ENCODE measurements at regions not wholly inside any gene's neighbourhood (a gene's known extent, or its start where the extent isn't known, plus 50 kb on each side); places are given as distances from the start of the nearest gene placed in this dataset.

DNA sequence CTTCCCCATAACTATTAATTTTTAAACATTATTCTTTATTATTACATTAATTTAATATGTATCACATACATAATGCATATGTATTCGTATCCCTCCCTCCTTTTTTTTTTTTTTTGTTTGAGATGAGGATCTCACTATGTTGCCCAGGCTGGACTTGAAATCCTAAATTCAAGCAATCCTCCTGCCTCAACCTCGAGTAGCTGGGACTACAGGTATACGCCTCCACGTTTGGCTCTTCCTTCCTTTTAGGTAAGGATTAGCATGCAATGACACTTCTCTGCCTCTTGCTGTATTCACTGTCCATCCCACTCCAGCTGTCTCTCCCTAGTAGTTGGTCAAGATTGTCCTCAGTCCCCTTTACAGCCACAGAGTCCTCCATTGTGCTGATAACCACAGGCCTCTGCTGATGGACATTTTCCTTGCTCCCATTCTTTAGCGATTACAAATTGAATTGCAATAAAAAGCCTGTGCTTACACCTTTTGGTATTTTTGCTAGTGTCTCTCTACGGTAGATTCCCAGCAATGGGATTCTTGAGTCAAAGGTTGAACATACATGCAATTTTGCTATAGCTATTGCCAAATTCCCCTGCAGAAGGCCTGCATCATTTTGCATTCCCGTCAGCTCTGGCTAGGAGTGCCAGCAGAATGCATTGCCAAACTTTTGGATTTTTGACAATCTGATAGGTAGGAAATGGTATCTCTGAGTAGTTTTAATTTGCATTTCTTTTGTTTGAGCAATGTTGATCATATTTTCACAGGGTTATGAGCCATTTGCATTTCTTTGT is 156.6 kb downstream of the SMAD6 start:
- no peaks in the 10 kb centered on the region for H3K27me3 Mint-ChIP-seq (ENCODE audit: low read depth)
- TF ChIP-seq, protein P1, sequence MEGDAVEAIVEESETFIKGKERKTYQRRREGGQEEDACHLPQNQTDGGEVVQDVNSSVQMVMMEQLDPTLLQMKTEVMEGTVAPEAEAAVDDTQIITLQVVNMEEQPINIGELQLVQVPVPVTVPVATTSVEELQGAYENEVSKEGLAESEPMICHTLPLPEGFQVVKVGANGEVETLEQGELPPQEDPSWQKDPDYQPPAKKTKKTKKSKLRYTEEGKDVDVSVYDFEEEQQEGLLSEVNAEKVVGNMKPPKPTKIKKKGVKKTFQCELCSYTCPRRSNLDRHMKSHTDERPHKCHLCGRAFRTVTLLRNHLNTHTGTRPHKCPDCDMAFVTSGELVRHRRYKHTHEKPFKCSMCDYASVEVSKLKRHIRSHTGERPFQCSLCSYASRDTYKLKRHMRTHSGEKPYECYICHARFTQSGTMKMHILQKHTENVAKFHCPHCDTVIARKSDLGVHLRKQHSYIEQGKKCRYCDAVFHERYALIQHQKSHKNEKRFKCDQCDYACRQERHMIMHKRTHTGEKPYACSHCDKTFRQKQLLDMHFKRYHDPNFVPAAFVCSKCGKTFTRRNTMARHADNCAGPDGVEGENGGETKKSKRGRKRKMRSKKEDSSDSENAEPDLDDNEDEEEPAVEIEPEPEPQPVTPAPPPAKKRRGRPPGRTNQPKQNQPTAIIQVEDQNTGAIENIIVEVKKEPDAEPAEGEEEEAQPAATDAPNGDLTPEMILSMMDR (IDR thresholded peaks at IDR 0.05): no peak
- no peak for DNase-seq (ENCODE audit: low spot score)
- no peak overlapping the region for H3K4me3 Mint-ChIP-seq (ENCODE audit: unreplicated experiment)
- H3K9me3 Mint-ChIP-seq (ENCODE audit: low read depth): no peaks in the 10 kb centered on the region
- H3K4me1 Mint-ChIP-seq (ENCODE audit: low read depth): peaks cover 22% of the 10 kb centered on the region
- H3K27ac Mint-ChIP-seq (ENCODE audit: unreplicated experiment): no peak overlapping the region
- H3K36me3 Mint-ChIP-seq (ENCODE audit: low read depth): no peaks in the 10 kb centered on the region

DNA sequence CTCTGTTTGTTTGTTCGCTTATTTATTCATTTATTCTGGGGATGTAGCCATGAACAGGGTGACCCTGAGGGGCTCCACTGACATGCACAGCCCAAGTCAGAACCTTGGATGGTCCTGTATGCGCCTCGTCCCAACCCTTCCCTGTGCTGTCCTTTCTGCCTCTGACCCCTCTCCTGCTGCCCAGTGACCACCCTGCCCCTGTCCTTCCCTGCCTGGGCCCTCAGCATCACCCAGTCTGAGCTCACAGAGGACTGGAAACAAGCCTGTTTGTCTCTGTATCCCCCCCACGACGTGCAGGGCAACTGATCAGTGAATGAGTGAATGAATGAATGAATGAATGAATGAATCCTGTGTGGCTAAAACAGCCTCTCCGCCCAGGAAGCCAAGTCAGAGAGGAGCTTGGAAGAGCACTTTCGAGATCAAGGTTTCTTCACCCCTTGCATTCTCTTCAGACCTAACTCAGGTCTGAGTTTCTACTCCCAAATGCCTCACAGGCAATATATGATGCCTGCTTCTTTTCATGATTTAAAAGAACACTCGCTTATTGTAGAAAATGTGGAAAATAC is 157.7 kb downstream of the SMAD6 start:
- Mint-ChIP-seq H3K4me3 (ENCODE audit: unreplicated experiment) (no peak overlapping the region), H3K27me3 (ENCODE audit: low read depth) (no peaks in the 10 kb centered on the region), H3K4me1 (ENCODE audit: low read depth) (peaks cover 22% of the 10 kb centered on the region), H3K27ac (ENCODE audit: unreplicated experiment) (no peak overlapping the region), H3K9me3 (ENCODE audit: low read depth) (no peaks in the 10 kb centered on the region), H3K36me3 (ENCODE audit: low read depth) (no peaks in the 10 kb centered on the region)
- peak; percentile 64 for DNase-seq (ENCODE audit: low spot score)
- TF ChIP-seq, protein P1 (IDR thresholded peaks at IDR 0.05): no peak

DNA sequence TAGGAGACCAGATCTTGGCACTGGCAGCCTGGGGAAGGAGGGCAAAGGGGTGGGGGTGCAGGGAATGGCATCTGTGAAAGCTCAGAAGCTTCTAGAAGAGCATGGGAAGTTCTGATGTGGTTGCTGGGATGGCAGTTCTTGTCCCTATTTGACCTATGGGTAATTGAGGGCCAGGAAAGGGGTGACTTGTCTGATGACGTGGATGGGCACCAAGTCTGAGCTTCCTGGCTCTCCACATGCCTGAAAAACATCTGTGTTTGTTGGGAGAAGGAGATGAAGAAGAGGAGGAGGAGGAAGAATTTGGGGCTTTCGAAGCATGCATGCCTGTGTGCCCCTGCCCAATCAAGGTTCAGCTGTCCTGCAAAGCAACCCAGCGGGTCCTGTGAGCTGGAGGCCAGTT is 158.8 kb downstream of the SMAD6 start:
- DNase-seq (ENCODE audit: low spot score): no peak
- Mint-ChIP-seq H3K27me3 (ENCODE audit: low read depth) (no peaks in the 10 kb centered on the region), H3K4me1 (ENCODE audit: low read depth) (peaks cover 18% of the 10 kb centered on the region), H3K4me3 (ENCODE audit: unreplicated experiment) (no peak overlapping the region), H3K27ac (ENCODE audit: unreplicated experiment) (no peak overlapping the region), H3K36me3 (ENCODE audit: low read depth) (no peaks in the 10 kb centered on the region), H3K9me3 (ENCODE audit: low read depth) (no peaks in the 10 kb centered on the region)
- TF ChIP-seq, protein P1 (IDR thresholded peaks at IDR 0.05): no peak

DNA sequence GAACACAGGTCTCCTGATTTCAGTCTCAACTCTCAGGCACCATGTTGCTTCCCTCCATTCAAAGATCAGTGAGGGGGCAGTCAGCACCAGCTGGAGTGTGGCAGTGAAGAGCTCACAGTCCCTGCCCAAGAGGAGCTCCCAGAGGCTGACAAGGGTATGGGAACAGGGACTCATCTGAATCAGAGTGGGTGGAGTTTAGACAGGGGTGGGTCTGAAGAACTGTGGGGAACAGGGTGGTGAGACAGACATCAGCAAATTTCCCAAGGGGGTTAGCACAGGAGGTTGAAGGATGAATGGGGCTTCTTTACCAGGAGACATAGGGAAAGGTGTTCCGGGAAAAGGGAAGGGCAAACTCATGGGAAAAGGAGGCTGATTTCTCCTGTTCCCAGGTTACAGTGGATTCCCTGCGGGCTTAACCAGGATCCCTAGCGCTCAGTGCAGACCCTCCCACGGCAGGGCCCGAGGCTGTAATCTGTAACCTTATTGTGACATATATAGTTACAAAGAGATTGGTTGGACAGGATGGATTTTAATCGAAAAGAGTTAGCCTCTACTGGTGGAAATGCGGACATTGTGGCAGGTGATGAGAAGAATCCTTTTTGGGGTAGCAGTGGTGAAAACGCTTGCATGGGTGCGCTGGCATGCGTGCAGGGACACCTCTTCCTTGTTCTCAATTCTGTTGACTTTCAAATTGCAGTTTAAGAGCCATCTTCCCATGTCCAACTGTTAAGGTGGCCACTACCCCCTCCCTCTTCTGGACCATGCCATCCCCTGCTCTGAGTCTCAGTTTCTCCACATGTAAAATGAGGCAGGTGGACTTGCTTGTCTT is 160.3 kb downstream of the SMAD6 start:
- no peaks in the 10 kb centered on the region for H3K9me3 Mint-ChIP-seq (ENCODE audit: low read depth)
- H3K27ac Mint-ChIP-seq (ENCODE audit: unreplicated experiment): no peak overlapping the region
- no peak overlapping the region for H3K4me3 Mint-ChIP-seq (ENCODE audit: unreplicated experiment)
- H3K36me3 Mint-ChIP-seq (ENCODE audit: low read depth): peaks cover 2% of the 10 kb centered on the region
- TF ChIP-seq, protein P1 (IDR thresholded peaks at IDR 0.05): no peak
- peaks cover 16% of the 10 kb centered on the region for H3K4me1 Mint-ChIP-seq (ENCODE audit: low read depth)
- no peaks in the 10 kb centered on the region for H3K27me3 Mint-ChIP-seq (ENCODE audit: low read depth)
- no peak for DNase-seq (ENCODE audit: low spot score)

DNA sequence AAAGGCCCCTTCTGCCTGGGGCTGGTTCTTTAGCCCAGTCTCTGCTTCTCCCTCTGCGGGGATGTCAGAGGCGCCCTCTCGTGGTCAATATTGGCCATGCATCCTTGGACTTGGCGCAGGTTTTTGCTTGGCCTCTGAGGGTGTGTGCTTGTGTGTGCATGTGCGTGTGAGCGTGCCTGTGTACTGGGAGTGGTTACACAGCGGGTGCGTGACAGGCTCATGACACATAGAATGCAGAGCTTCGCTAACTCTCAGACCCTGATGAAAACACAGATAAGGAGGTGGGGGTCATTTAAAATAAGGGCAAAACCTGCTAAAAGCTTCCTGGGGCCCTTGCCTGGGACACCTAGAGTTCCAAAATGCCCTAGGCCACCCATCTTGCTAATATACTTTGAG is 160.9 kb downstream of the SMAD6 start:
- Mint-ChIP-seq H3K9me3 (ENCODE audit: low read depth) (no peaks in the 10 kb centered on the region), H3K4me1 (ENCODE audit: low read depth) (peaks cover 16% of the 10 kb centered on the region)

More for the DNA sequence above, 160.9 kb downstream of the SMAD6 start:
- Mint-ChIP-seq H3K4me3 (ENCODE audit: unreplicated experiment) (no peak overlapping the region), H3K27ac (ENCODE audit: unreplicated experiment) (peak overlapping the region; percentile 65), H3K36me3 (ENCODE audit: low read depth) (peaks cover 2% of the 10 kb centered on the region), H3K27me3 (ENCODE audit: low read depth) (no peaks in the 10 kb centered on the region)
- DNase-seq (ENCODE audit: low spot score): peak; percentile 90
- TF ChIP-seq, protein P1 (IDR thresholded peaks at IDR 0.05): peak; percentile 97
